ENCODE measurements at regions not wholly inside any gene's neighbourhood (a gene's known extent, or its start where the extent isn't known, plus 50 kb on each side); places are given as distances from the start of the nearest gene placed in this dataset.

GRCh38 chr13:18996221-18996620 lies 185.4 kb downstream of the TUBA3C start:
- H3K27me3 ChIP-seq (replicated peaks in 1 of 2; ENCODE audit: control insufficient read depth in 2 of 2, insufficient read depth in 2 of 2, low read length in 1 of 2): no peaks in the 10 kb centered on the region
- no peaks in the 10 kb centered on the region for H3K4me1 ChIP-seq (ENCODE audit: control insufficient read depth, insufficient read depth, low read length)
- no peak for DNase-seq (ENCODE audit: low read depth, low spot score)
- no peak overlapping the region for H3K4me2 ChIP-seq (ENCODE audit: control insufficient read depth, insufficient read depth)
- no peak for TF ChIP-seq HCFC1 (IDR thresholded peaks at IDR 0.05; ENCODE audit: low read length)
- TF ChIP-seq SMC3 (IDR thresholded peaks at IDR 0.05; ENCODE audit: borderline replicate concordance, low read length): no peak
- TF ChIP-seq CREM (IDR thresholded peaks at IDR 0.05; ENCODE audit: low read depth): no peak
- TF ChIP-seq NR2F1 (conservative IDR thresholded peaks at IDR 0.05): no peak
- TF ChIP-seq MYB (IDR thresholded peaks at IDR 0.05; ENCODE audit: borderline replicate concordance, low read depth, low read length): no peak
- no peak for TF ChIP-seq CBX3 (IDR thresholded peaks at IDR 0.05; ENCODE audit: borderline replicate concordance, low read depth)
- no peak for TF ChIP-seq ZNF217 (IDR thresholded peaks at IDR 0.05)
- no peak for TF ChIP-seq JUNB (IDR thresholded peaks at IDR 0.05)
- in situ Hi-C loops (cut with MboI) (no loop called here), intact Hi-C loops (cut with micrococcal nuclease; ENCODE audit: unreplicated experiment) (no loop called here)
- no peak for FAIRE-seq
- H2AFZ ChIP-seq (ENCODE audit: control insufficient read depth, low read depth, low read length): no peak overlapping the region
- H3K4me3 ChIP-seq: no peak overlapping the region
- POLR2A ChIA-PET: no interaction called here
- SMC1A ChIA-PET (ENCODE audit: uncharacterized antibody, unreplicated experiment): no interaction called here
- RAD21 ChIA-PET (ENCODE audit: unreplicated experiment): no interaction called here
- no peaks in the 10 kb centered on the region for H3K36me3 ChIP-seq (ENCODE audit: control insufficient read depth in 2 of 2, insufficient read depth in 2 of 2, low read length in 1 of 2)
- no peaks in the 10 kb centered on the region for H4K20me1 ChIP-seq (ENCODE audit: control insufficient read depth, insufficient read depth)
- CTCF ChIA-PET: no interaction called here
- H3K27ac ChIP-seq (ENCODE audit: control insufficient read depth, insufficient read depth): no peak overlapping the region
- ATAC-seq: no peak
- H3K79me2 ChIP-seq (ENCODE audit: control insufficient read depth, insufficient read depth, low read length): no peaks in the 10 kb centered on the region
- no peak overlapping the region for H3K9ac ChIP-seq (ENCODE audit: control insufficient read depth, insufficient read depth, low read length)
- no TSS peak for BruUV-seq (replicated peaks)
- 0% methylated on average over 2 of the region's 2 CpGs for WGBS (ENCODE audit: insufficient coverage, insufficient replicate concordance, low lambda C conversion rate, missing lambda C conversion rate)
- H3K9me3 ChIP-seq (replicated peaks; ENCODE audit: control insufficient read depth, insufficient read depth, low read length): no peaks in the 10 kb centered on the region; the same call in 2 of the 3 replicates

- H2AFZ ChIP-seq (ENCODE audit: control insufficient read depth, low read depth, low read length): no peak overlapping the region
- no peaks in the 10 kb centered on the region for H3K4me1 ChIP-seq (ENCODE audit: control insufficient read depth, insufficient read depth, low read length)
- FAIRE-seq: no peak
- in situ Hi-C loops (cut with MboI) (no loop called here), intact Hi-C loops (cut with micrococcal nuclease; ENCODE audit: unreplicated experiment) (no loop called here)
- ChIA-PET SMC1A (ENCODE audit: uncharacterized antibody, unreplicated experiment) (no interaction called here), POLR2A (no interaction called here), CTCF (no interaction called here), RAD21 (ENCODE audit: unreplicated experiment) (no interaction called here)
- no peak for ATAC-seq
- BruUV-seq (replicated peaks): no TSS peak
- no peaks in the 10 kb centered on the region; the same call in 2 of the 3 replicates for H3K9me3 ChIP-seq (replicated peaks; ENCODE audit: control insufficient read depth, insufficient read depth, low read length)
- H3K27me3 ChIP-seq (replicated peaks in 1 of 2; ENCODE audit: control insufficient read depth in 2 of 2, insufficient read depth in 2 of 2, low read length in 1 of 2): no peaks in the 10 kb centered on the region
- no peak overlapping the region for H3K4me2 ChIP-seq (ENCODE audit: control insufficient read depth, insufficient read depth)
- H3K36me3 ChIP-seq (ENCODE audit: control insufficient read depth in 2 of 2, insufficient read depth in 2 of 2, low read length in 1 of 2): no peaks in the 10 kb centered on the region
- H3K4me3 ChIP-seq: no peak overlapping the region
- WGBS (ENCODE audit: insufficient coverage, insufficient replicate concordance, low lambda C conversion rate, missing lambda C conversion rate): 27% methylated on average over 1 of the region's 1 CpG
- DNase-seq (ENCODE audit: low read depth, low spot score): no peak
- H3K9ac ChIP-seq (ENCODE audit: control insufficient read depth, insufficient read depth, low read length): no peak overlapping the region
- H3K79me2 ChIP-seq (ENCODE audit: control insufficient read depth, insufficient read depth, low read length): no peaks in the 10 kb centered on the region
- no peaks in the 10 kb centered on the region for H4K20me1 ChIP-seq (ENCODE audit: control insufficient read depth, insufficient read depth)
- H3K27ac ChIP-seq (ENCODE audit: control insufficient read depth, insufficient read depth): no peak overlapping the region
- TF ChIP-seq ZNF24 (IDR thresholded peaks at IDR 0.05): no peak
- TF ChIP-seq TARDBP (IDR thresholded peaks at IDR 0.05; ENCODE audit: borderline replicate concordance): no peak
- TF ChIP-seq NFYB (IDR thresholded peaks at IDR 0.05; ENCODE audit: insufficient read depth, low read depth, low read length): no peak
- TF ChIP-seq HDGF (IDR thresholded peaks at IDR 0.05): no peak
- no peak for TF ChIP-seq TCF7 (IDR thresholded peaks at IDR 0.05; ENCODE audit: borderline replicate concordance)
- no peak for TF ChIP-seq FOXM1 (IDR thresholded peaks at IDR 0.05; ENCODE audit: low read depth, low read length)
- TF ChIP-seq MXI1 (IDR thresholded peaks at IDR 0.05; ENCODE audit: low read depth, low read length): no peak
- TF ChIP-seq SMC3 (IDR thresholded peaks at IDR 0.05; ENCODE audit: borderline replicate concordance, low read length): no peak
- no peak for TF ChIP-seq HDAC6 (IDR thresholded peaks at IDR 0.05; ENCODE audit: unreplicated experiment)
Observed at GRCh38 chr13:18995259-18995873, 186.3 kb downstream of the TUBA3C start.

All from GM12878 (cell line).